GM21825 (cell line): ENCODE measurements at regions not wholly inside any gene's neighbourhood (a gene's known extent, or its start where the extent isn't known, plus 50 kb on each side); places are given as distances from the start of the nearest gene placed in this dataset.
"Not testable (repeated sequence)": the region's sequence is repeated elsewhere in the genome, so short reads cannot be mapped to it uniquely, and the experiment has no call there.

Experiments used
- ATAC-seq: cut with Tn5 transposase; IDR thresholded peaks from one replicate; pipeline ENCODE4 v1.9.1; 2021; ENCODE audit warnings: mild to moderate bottlenecking, moderate library complexity; ENCODE audit not compliant: unreplicated experiment

DNA sequence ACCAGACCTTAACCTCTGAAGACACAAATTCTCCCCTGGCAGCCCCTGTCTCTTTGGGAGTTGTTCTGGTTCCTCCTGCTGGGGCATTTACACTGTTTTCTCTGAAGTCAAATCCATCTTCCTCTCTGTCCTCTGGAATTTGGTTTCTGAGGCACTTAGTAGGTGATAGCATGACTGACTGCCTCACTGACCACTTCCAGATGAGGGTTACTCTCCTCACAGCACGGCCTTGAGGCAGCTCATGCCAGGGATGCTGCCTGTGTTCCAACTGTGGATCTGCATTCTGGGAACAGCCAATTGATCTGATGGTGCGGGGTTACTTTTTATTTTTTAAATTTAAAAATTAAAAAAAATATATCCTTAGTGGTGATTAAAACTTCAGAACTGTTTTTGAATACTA is 140.9 kb upstream of the ROPN1 start:
- no peak for ATAC-seq

DNA sequence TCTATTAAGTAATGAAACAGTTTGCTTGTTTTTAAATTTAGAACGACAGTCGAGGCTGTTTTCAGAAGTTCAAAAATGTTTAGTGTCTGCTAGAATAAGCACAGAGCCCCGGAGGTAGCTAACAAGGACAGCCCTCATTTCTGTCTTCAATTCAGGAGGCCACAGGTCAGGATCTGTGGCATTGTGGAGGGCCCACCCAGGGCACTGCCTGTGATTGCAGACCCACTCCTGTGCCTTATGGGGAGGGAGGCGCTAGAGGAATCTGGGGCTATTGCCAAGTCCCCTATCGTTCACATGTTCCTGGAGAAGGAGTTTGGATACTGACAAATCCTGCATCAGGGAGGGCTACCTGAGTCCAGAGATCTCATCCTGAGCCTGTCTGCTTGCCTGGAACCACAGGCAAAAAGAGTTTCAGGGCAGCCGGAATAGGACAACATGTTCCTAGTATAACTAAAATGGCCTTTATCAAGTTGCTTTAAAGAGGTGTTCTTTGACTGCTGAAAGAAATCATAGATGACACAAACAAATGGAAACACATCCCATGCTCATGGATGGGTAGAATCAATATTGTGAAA is 141.5 kb upstream of the ROPN1 start:
- ATAC-seq: no peak

DNA sequence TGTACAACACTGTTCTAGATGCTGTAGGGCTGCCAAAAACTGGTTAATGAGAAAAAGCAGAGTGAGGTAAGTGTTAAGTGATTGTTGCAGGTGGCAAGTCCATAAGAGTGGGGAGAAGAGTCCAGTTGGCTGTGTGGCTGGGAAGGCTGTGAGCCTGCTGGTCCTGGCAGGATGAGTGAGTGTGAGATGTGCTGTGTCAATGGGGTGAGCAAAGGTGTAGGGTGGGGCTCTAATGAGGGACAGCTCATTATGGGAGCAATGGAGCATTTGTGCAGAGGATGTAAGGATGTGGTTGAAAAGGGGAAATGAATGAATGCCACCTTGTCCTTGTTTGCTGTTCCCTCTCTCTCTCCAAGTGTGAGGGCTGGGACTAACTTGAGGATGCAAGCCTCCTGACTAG is 145.3 kb upstream of the ROPN1 start:
- ATAC-seq: no peak

DNA sequence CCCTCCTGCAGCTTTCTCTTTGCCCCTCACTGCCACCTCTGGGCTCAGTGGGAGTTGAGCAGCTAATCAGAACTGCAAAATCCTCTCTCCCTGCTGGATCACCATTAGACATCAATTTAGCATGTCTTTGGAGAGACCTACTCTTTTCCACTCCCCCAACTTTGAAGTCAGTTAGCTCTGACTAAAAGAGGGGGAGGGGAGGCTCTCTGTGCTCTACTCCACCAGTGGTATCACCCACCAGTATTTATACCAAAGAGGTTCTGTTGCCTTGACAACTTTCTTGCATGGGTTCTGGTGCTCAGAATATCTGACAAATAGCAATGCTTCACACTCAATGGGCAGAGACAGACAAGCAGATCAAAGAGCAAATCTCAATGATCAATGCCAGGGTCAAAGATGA is 146.2 kb upstream of the ROPN1 start:
- ATAC-seq: no peak

DNA sequence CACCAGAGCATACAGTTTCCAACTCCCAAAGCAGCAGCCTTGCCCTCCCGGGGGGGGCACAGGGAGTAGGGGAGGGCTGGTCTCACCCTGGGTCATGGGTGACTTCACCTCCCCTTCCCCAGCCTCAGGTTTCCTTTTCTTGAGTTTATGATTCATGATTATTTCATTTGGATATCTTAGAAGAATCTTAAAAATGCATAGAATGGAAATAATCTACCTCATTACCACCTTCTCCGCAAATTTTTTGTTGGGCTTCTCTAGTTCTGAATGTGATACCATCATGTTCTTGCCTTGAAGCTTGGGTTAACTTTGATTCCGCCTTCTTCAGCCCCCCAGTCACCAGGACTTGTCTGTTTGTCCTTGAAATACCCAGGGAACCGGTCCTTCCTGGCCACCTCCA is 148.8 kb upstream of the ROPN1 start:
- ATAC-seq: no peak

DNA sequence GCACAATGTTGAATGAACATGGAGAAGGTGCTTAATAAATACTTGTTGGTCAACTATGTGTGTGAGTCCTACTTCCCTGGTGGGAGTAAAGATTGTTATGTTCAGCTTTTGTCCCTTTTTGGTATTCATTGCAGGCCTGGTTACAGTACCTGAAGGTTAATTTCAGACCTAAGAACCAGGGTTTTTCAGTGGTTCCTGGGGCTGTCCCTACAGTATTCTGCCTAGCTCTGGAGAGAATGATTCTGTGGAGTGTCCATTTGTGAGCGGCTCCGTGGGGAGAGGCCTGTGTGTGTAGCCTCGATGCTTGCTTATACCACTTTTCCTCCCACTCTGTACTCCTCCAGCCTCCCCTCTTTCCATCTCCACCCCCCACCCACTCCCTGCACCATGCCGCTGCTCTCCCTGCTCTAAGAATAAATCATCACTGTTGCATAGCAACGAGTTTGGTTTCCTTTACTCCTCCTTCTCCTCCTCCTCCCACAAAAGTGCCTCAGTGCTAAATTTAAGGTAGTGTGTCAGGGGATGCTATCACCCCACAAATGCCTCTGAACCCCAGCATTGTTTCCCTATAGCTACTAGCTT is 150.6 kb upstream of the ROPN1 start:
- no peak for ATAC-seq

DNA sequence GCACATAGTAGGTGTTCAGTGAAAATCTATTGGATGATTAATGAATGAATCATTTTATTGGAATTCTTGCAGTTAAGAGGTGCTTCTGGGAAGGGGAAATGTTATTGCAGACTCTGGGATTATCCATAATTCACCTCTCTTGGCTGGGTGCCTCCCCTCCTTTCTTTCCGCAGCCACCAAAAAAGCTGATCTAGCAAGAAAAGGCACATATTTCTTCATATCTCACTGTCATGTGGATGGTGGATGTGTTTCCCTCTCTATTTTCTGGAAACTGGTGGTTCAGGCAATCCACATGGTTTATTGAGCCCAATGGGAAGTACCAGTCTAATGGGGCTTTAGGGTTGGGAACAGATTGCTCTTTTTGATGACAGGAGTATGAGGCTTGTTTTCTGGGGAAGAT is 151.1 kb upstream of the ROPN1 start:
- ATAC-seq: no peak

DNA sequence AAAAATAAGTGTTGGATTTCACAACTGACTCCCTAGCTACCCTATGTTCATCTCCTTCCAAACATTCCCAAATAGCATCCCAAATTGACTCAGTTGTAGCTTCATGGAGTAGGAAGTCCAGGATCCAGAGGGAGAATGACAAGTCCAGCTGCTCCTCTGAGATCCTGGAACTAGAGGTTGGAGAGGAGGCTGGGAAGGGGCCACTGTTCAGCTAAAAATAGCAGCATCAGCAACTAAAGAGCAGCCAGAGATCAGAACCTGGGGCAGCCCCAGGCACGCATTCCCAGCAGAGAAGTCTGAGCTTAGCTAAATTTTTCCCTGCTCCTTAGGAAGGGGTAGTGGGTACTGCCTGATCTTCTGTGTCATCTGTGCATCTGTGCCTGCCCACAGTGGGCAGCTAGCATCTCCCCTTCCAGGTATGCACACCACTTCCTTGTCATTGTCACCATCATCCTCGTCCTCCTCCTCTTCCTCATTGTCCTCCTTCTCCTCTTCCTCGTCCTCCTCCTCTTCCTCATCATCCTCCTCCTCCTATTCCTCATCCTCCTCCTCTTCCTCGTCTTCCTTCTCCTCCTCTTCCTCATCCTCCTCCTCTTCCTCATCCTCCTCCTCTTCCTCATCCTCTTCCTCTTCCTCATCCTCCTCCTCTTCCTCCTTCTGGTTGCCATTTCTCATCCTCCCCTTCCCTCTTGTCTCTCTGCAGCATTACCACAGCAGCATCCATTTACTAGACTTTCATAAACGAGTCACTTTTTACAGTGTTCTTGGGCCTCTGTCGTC is 152.3 kb upstream of the ROPN1 start:
- ATAC-seq: no peak

DNA sequence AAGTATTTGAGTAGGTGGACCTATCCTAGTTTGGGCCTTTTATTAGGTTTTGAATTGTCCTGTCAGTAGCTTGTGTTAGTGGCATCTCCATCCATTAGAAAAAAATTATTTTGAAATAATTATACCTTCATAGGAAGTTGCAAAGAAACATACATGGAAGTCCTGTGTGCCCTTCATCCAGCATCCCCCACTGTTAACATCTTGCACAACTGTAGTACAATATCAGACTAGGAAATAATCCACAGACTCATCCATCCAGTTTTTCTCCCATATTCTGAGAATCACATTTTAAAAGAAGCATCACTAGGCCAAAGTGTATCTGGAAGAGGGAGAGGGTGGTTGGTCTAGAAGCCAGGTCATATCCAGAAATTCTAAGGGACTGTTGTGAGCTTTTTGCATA is 155.5 kb upstream of the ROPN1 start:
- ATAC-seq: no peak

DNA sequence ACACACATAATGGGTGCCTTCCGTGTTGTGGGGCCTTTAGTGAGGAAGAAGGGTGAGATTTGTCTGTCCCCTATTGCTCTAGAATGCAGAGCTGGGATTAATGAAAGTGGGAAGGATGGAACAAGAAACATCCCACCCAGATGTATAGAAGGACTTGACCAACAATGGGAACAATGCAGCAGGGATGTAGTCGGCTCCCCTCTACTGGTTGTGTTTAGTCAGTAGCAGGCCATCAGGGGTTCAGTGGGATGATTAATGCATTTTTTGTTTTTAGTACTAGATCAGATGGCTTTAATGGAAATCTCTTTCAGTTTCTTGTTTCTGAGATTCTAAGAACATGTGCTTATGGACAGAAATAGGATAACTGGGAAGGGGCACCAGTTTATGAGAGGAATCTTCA is 156.0 kb upstream of the ROPN1 start:
- ATAC-seq: no peak

DNA sequence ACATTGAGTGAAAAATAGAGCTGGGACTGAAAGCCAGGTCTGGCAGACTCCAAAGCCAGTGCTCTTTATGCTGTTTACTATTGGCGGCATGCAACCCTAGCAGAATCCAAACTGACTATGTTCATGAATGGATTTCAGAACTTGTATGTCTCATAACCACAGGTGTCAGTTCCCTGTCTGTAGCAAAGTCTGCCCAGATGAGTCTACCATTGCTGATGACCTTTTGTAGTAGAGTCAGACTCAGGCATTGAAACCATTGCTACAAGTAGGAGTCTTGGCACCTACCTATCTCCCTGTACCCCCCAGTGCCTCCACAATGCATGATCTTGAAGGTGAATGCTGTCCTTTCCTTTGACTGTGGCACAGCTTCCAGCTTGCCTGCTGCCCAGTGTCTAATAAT is 157.2 kb upstream of the ROPN1 start:
- no peak for ATAC-seq

DNA sequence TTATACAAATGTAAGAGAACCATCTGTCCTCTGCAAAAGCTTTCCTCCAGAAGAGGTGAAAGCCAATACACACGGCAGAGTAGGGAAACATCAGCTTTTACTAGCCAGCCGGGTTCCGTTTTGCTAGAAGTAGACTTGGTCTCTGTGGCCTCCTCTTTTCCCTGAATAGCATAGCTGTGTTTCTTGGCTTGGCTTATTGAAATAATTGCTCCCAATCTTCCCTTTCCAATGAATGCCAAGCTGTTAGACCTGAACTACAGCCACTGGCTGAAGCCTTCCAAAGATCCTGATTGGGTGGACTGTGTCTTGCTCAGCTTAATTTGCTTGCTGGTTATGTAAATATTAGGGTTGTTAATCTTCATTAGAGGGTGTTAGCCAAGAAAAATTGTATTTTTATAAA is 157.8 kb upstream of the ROPN1 start:
- no peak for ATAC-seq

DNA sequence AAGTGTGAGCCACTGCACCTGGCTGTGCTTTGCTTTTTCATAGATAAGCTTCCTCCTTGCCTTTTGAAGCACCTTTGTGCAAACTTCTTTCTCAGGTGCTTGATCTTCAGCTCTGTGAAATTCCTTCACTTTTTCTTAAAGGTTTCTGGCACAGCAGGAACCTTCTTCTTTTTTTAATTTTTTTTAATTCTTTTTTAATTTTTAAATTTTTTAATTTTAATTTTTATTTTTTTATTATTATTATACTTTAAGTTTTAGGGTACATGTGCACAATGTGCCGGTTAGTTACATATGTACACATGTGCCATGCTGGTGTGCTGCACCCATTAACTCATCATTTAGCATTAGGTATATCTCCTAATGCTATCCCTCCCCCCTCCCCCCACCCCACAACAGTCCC is 161.0 kb upstream of the ROPN1 start:
- ATAC-seq: not testable (repeated sequence)

DNA sequence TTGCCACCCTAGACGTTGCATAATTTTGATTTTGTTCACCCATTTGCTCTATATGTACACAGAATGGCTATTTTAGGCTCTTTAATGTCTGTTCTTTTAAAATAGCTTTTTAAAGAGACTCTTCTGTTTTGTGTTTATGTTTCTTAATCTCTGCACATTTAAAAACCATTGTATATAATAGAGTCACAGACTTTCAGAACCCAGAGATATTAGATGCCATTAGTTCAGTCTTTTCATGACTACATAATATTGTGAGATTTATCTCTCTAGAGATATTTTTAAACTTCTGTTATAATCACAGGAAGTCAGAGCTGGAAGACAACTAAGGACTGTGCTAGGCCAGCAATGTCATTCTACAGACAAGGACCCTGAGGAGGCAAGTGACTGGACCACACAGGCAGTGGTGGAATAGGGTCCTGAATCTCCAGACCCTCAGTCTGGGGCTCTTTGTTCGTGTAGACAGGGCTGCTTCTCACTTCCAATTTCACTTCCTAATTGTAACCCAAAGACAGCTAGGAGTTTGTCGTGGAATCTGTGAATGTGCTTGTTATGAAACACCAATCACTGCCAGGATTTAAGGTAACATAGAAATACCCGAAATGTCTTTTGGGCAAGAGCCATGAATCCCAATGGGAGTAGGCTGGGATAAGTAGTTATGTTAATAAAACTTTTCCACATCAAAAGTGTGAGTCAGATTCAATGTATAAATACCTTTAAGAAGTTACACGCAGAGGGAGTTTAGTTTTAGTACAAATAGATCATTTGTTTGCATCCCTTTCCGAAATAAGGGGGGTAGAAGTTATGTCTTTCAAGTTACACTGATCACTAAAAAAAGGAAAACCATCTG is 165.2 kb upstream of the ROPN1 start:
- ATAC-seq: no peak

DNA sequence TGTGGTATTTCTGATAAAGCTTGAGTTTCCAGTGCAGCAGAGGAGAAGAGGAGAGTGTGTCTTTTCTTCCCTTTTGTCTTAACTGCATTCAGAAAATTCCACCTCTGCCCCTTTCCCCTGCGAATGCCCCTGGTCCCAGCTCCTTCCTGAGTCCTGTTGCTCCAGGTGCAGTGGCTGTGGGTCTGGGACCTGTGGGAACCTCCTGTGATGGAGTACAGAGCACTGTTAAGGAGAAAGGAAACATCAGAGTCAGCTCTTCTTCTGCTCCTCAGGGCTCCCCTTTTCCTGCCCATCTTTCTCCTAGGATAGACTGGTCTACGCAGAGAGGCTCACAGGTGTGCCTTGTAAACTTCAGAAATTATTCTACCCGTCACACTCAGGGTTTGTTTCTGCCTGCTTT is 165.8 kb upstream of the ROPN1 start:
- no peak for ATAC-seq

DNA sequence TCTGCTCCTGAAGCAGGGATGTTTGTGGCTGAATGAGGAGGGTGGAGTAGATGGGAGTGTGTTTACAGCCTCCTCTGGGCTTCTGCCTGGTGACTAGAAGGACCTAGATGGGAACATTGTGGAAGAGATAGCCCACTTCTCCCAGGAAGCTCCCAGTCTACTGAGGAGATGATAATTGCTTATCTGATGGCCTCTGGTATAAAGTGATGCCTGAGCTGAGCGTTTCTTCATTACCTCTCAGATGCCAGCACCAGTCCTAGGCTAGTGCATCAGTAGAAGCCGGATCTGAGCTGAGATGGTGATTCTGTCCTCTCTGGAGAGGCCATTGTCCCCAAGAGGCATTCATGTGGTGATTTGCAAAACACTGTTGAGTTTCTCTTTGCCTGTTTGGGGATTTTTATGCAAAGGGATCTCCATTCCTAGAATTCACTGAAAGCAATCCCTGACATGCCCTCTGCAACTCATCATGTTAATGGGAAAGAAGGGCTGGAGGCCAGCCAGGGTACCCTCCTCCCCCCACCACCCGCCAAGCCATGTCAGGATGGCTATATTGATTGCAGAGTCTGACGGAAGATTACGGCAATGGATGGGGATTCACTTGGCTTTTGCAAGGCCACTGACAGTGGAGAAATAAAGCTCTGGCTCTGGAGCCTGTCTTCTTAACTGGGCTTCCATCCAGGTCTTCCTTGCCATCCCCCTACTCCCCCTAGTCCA is 166.4 kb upstream of the ROPN1 start:
- no peak for ATAC-seq

DNA sequence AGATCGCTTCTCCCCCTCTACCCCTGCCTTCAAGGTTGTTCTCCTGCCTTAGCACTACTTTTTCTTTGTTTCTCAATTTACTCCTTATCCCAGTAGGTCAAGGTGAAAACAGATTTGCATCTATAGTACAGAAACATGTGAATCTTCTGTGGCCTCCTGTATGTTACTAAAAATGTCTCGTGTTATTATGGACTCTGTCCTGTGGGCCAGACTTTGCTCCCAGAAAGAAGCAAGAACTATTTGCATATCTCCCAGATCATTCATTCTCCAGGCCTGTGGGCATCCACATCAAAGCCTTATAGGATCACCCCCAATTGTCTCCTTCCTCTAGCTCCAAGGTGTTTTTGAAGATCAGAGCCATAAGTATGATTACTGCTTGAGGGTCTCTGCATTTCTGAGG is 169.5 kb upstream of the ROPN1 start:
- no peak for ATAC-seq

DNA sequence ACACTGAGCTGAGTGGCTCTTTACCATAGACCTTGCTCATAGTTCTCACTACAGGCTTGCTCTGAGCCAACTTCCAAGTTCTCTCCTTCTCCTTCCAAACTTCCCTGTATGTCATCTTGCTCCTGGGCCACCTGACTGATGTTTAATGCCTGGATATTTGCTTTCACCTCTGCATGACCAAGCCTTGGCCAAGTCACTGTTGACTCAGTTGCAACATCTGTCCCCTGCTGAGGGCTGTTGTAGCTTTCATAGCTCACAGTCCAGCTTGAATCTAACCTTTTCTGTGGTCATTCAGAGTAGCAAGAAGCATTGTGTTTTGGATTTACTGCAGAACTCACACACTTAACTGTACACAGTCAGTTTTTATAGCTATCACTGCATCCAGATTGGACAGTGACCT is 171.8 kb upstream of the ROPN1 start:
- ATAC-seq: no peak

DNA sequence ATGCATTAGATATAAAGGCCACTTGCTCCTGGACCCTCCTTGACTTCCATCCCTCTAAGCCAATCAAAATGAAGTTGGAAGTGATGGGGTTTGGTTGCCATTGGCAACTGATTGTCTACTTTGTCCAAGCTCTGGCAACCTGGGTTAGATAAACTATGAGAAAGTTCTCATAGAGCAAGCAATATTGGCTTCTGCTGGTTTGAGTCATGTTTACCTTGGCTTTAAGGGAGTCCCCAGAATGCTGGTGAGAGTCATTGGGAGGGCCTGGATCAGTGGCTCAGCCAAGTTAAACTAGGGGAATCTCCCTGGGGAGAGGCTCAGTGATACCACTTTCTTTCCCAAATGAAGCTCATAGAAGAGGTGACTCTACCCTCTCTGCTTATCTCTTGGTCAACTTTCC is 176.3 kb upstream of the ROPN1 start:
- no peak for ATAC-seq

DNA sequence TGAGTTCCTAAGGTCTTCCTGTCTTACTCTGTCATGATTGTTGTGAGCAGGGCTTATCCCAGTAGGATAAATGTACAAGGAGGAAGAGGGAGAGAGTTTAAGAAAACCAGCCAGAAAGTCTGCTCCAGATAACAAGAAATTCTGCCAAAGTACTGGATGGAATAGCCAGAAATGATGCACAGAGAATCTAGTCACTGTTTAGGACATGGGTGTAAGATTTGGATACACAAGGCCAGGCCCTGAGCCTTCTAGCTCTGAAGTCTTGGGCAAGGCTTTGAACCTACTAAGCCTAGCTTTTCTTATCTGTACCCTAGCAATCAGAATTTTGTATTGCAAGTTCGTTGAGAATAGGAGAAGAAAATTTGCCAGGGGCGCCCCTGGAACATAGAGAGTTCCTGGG is 180.4 kb upstream of the ROPN1 start:
- no peak for ATAC-seq

DNA sequence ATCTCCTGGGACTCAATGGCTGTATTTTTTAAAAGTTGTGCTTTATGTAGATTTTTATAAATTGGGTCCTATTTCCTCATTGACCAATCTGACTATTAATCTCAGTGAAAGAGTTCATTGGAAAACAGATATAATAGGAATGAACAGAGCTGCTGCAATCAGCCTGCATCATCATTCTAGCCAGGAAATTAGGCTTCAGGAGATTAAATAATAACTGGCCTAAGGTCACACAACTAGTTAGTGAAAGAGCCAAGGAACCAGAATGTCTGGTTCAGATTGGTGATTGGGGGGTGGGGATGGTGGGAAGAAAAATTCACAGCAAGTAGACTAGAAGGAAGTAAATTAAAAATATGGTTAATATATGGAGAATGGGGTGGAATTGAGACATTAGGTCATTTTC is 180.9 kb upstream of the ROPN1 start:
- ATAC-seq: no peak
